GM21526 (cell line): ENCODE measurements at regions not wholly inside any gene's neighbourhood (a gene's known extent, or its start where the extent isn't known, plus 50 kb on each side); places are given as distances from the start of the nearest gene placed in this dataset.
"Not testable (repeated sequence)": the region's sequence is repeated elsewhere in the genome, so short reads cannot be mapped to it uniquely, and the experiment has no call there.

Experiments
- ATAC-seq: cut with Tn5 transposase; IDR thresholded peaks from one replicate; pipeline ENCODE4 v1.9.1; 2021; ENCODE audit warnings: moderate library complexity; ENCODE audit not compliant: unreplicated experiment, low FRiP score

DNA sequence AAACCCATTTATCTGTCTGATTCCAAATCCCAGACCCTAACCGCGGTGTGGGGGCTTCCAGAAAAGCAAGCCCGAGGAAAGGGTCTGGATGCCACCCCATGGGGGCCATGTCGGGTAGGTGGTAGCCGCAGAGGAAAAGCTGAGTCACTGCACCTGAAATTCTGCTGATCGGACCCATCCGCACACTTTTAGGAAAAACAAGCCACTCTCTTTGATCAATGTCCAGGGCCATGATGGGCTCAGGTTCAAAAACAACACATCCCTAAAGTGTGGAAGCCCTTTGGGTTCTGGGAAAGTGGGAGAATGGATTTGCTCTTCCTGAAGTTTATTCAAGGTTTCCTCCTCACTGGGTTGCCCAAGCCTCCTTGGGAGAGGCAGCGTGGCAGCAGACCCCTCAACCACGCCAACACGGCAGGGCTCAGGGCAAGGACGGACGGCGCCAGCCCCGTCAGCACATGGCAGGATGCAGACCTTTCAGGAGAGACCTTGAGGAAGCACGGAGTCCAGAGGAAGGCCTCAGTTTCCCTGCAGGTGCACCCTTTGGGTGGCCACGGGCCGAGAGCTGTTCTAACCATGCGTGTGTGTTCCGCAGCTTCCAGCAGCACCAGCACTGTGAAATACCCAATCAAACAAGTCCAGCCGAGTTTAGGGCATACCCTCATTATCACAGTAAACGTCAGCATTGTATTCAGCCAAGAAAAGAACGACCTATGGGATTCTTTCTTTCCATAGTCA is 367.0 kb downstream of the FOXL1 start:
- ATAC-seq = no peak

DNA sequence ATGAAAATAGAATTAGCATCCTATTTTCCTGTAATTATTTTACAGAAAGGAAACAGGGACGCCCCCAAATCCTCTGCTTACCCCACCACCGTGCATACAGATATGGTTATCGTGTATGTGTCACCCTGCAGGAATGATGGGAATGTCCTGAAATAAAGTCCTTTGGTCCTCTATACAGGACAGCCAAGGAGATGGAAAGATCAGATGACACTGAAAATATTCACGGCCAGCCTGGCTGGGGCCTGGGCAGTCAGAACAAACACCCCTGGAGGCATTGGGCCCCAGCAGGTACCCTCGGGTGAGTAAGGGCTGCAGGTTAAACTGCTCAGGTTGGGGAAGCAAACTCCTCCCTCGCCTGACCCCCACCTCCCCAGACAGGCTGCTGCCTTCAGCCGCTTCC is 368.0 kb downstream of the FOXL1 start:
- ATAC-seq = no peak

DNA sequence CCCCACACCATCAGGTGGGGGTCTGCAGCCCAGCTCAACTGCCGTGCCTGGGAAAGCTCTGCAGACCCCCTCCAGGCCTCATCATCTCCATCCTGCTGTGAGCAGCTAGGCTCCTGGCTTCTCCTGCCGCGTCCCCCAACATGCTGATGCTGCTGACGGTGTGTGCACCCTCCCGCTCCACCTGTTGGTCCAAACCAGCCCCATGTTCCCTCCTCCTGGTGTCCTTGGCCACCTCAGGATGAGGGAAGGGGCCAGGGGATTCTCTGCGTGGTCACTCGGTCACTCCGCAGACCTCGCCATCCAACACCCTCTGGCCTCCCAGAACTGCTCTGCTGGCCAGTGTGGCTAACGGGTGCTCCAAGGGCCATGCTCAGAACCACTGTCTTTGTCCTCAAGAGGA is 368.6 kb downstream of the FOXL1 start:
- no peak for ATAC-seq

DNA sequence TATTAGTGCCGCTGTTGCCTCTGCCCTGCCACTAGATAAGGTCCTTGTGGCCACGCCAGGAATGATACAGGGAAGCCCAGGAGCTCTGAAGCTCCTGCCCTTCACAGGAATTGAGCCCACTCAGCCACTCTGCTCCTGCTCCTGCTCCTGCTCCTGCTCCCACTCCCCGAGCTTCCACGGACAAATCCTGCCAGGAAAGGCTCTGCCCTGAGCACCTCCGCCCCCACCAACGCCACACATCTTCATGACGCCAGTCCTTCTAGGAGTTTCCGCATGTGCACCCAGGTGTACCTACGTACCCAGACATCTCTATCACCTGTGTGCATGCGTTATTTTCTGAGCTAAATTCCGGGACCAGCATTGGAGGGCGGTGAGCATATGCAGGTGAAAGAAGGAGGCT is 369.1 kb downstream of the C16orf95 start:
- ATAC-seq = no peak

DNA sequence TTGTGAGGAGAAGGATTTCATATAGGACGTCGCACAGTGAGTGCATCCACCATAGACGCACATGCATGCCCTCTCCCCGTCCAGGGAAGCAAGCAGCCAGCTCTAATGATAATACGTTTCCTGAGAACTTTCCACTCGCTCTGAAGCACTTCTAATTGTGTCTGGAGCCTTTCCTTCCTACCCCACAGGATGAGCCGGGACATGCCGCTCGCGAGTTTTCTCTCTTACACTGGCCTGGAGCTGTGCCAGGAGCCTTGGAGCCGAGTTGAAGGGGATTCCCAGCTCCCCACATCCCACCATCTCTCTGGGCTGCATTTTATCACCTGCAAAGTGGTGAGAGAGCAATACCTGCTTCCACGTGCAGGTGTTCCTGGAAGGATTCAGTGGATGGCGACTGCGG is 368.1 kb downstream of the C16orf95 start:
- no peak for ATAC-seq

DNA sequence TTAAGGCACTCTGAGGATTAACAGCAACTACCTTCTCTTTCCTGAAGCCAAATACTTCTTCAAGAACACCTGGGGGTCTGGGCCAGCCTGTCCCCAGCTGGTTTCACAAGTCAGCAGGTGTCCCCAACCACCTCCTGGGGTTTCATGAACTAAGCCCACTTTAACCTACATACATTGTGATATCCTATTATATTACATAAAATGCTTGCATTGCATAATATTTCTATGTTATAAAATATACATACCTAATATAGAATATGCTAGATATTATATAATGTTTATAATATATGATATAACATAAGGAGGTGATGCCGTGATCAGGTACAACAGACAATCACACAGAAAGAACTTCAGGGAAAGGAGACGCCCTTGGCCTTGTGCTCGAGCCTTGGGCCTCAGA is 367.6 kb downstream of the C16orf95 start:
- ATAC-seq = no peak

DNA sequence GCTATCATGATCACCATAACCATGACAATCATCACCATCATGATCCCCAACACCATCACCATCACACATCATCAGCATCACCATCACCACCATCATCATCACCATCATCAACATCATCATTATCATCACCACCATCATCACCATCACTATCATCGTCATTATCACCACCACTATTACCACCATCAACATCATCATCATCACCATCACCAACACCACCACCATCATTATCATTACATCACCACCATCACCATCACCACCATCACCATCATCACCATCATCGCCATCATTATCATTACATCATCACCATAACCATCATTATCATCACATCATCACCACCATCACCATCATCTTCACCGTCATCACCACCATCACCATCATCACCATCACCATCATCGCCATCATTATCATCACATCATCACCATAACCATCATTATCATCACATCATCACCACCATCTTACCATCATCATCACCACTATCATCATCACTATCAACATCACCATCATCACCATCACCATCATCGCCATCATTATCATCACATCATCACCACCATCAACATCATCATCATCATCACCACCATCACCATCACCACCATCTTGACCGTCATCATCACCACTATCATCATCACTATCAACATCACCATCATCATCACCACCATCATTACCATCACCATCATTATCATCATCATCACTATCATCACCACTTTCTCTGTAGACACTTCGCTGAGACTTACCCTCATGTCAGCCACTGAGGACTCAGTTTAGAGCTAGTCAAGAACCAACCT is 366.0 kb downstream of the C16orf95 start:
- no peak for ATAC-seq

DNA sequence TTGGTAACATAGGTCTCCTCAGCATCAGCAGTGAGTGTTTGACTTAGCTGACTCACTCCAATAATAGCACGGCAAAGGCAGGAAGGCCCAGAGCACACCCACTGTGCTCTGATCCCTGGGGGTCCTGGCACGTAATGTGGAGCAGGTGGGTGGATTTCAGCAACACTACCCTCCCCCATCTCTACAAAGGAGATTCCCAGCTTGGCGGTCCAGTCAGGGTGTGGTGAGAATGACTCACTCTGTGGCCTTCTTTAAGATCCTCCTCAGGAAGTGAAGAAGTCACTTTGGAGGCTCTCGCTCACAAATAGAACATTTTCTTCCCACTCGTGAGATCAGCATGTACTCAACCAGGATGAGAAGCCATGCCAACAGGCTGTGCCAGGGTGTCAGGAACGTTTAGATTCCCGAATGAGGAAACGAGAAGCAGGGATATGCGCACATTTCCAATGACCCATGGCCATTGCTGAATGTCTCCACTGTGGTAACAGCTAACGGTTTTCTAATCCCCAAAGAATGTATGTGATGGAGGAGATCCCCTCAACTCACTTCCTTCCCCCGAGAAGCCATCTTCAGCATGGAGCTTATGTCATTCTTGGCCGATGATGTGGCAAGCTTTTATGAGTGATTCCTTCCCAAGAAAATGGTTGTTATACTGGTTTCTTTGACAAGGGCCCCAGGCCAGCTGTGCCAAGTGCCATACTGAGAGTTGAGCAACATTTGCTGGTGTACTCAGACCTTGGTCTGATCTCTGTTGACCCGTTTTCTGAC is 365.2 kb downstream of the C16orf95 start:
- no peak for ATAC-seq

DNA sequence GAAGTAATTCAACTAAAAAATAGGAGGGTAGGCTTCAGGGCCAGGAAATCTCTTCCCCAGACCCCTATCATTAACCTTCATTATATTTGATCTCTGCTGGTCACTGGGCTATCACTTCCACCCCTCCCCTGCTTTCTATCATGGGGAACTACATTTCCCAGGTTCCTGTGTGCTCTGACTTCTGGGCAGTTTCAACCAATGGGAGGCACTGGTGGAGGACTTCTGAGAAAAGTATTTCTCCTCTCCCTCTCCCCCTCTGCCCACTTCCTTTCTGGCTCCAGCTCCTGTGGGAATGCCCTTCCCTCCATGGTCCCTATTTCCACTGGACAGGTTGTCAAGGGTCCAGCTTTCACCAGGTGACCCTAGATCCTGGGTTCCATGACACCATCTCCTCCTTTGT is 364.4 kb downstream of the C16orf95 start:
- ATAC-seq = no peak

DNA sequence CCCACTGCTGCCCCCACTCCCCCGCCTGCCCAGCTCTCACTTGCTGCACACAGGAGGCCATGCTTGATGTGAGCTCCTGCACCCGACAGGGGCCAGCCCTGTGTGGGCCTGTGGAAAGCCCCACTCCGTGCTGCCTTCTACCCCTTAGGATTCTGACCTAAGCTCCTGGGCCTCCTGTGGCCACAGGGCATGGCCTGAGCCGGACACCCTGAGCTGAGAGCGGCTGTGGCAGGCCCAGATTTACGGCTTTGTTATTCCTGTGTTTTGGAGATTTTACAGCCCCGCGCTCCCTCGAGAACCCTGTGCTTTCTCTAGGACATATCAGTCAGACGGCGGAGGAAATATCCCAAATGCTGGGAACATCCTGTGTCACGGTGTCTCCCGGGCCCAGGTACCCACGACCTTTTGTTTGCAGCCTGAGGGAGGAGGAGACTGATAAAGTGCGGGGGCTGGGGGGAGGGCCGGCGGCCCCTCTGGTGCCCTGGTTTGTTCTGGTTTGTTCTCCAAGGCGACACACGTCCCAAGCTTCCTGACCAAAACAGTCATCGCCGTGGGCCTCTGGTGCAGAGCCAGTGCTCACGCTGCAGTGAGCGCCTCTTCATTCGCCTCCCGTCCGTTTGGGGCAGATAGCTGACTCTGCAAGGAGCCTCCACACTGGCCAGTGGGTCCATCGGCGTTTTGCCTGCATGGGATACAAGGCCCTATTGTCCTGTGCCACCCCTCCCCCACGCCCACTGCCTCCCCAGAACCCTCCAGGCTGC is 363.4 kb downstream of the C16orf95 start:
- no peak for ATAC-seq

DNA sequence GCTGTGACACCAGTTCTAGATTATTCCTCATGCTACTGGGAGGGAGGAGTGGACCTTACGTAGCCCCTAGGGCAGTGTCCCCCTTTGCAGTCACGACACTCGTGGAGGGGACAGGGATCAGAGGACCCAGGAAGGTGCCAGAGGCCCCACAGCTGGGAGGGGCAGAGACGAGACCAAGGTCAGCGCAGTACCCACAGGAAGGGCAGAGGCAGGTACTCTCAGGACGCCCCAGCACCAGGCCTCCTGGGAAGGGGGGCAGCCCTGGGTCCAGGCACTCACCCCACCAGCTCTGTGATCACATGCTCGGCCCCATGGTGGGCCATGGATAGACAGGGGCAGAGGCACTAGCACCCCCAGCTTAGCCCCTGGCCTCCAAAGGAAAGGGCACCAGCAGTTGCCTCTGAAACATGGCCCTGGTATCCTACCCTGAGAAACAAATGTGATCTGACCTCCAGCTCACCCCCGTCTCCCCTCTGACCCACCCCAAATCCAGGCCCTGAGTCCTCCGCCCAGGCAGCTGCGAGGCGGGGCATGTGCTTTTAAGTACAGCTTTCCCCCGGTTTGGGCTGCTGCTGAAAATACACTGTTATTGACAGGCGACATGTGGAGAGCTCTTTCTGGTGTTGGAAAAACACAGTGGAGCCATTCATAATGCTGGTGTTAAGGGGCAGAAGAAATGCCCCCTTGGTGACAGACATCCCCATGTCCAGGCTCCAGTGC is 361.9 kb downstream of the C16orf95 start:
- no peak for ATAC-seq

DNA sequence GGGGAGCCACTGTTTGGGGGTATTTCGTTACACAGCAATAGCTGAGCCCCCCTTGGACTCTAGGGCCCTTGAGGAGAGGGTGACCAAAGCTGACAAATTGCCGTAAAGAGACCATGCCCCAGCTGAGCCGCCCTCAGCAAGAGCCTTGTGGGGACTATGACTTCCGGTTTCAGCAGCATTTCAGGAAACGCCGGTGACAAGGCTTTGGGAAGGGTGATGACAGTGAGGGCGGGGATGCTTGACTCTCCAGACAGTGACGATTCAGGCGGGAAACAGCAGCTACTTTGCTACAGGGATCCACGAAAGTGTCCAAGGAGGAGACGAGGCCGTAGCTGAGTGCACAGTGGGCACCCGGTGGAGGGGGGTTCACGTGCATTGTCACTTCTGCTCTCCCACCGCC is 360.8 kb downstream of the C16orf95 start:
- no peak for ATAC-seq

DNA sequence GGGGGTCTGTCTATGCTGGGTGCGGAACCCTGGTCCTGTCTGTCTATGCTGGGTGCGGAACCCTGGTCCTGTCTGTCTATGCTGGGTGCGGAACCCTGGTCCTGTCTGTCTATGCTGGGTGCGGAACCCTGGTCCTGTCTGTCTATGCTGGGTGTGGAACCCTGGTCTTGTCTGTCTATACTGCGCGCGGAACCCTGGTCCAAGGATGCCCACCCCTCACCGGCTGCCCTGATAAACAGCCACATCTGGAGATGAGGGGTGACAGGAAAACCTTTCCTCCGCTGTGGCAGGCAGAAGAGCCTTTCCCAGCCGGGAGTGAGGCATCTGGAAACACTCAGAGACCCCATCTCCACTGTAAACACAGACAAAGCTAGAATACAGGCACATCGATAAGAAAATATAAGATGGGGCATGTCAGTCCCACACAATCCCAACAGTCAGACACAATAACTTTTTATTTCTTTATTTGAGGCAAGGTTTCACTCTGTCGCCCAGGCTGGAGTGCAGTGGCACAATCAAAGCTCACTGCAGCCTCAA is 359.5 kb downstream of the C16orf95 start:
- not testable (repeated sequence) for ATAC-seq

DNA sequence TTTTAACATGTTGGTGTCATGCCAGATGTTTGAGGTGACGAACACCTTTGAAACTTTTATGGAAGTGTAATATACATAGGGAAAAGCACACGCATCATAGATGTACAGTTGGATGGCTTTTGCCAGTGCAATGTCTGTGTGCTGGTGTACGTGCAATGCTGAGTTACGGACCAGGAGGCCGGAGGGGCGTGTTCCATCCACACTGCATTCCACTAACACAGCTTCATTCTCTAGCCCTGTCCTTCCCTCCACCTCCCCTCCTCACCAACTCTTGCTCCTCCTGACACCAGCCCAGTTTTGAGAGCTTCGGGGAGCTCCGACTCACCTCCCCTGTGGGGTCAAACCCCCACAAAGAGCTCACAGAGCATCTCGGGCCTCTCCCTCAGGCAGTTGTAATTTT is 358.8 kb downstream of the C16orf95 start:
- ATAC-seq = no peak

DNA sequence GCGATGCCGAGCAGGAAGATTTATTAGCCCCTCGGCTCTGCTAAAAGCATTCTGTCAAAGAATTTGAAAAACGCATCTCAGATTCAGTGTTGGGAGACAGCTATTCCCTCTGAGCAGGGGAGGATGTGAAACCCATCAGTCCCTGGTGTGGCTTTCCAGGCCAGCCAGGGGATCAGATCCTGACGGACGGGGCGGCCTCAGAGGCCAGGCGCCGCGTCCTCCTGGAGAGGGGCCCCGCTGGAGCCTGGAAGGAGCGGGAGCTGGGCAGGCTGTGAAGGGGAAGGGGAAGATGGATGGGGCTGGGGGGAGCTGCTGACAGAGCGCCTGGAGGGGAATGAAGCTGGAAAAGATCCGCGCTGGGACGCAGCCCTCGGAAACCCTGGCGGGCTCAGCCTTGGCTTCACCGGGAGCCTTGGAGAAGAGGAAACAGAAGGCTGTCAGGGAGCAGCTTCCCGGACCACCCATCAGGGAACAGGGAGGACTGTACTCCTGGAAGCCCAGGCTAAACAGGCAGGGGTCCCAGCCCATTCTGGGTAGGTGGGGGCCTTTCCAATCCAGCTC is 358.0 kb downstream of the C16orf95 start:
- ATAC-seq = no peak

DNA sequence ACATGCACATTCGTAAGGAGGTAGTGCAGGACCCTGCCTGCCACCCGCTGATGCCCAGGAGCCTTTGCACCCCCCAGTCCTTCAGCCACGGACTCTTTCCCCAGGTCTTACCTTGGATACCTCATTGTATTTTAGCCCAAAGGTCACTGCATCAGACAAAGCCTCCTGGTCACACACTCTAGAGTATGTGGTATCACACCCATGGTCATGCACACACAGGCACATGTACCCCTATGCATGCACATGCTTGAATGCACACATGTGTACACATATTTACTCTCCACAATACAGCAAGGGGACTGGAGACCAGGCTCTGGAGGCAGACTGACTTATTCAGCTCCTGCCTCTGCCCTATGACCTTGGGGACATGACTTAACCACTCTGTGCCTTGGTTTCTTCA is 357.5 kb downstream of the C16orf95 start:
- ATAC-seq = no peak

DNA sequence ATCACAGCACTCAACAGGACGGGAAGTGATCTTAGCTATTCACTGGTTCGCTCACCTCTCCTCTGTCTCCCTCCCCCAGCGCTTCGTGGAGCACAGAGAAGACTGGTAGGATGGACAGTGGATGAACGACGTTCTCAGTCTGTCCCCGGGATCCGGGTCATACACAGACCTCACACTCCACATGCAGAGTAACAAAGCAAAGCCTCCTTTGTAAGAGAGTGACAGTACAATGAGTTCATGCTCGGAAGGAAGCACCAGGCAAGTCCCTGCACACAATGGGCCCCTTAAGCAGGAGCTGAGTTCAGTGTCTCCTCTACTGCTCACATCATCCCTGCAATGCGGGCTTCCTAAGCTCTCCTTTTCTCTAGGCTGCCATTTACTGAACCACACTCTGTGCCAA is 356.9 kb downstream of the C16orf95 start:
- ATAC-seq = no peak

DNA sequence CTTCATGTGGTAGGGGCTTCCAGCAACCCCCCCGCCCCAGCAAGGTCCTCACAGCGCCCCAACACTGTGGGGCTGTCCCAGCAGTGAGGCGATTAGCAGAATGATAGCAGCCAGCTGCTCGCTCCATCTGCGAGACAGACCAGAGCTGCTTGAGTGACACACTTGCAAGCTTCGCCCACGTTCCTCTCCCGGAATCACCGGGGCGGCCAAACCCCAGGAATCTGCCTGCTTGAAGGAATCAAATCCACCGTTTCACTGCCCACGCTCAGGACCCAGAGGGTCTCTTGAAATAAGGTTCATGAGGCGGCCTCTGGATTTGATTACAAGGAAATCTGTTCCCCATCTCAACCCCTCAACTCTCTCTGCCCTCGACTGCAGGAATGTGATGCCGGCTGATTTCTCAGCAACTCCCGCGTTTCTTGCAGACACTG is 356.0 kb downstream of the C16orf95 start:
- ATAC-seq = no peak

DNA sequence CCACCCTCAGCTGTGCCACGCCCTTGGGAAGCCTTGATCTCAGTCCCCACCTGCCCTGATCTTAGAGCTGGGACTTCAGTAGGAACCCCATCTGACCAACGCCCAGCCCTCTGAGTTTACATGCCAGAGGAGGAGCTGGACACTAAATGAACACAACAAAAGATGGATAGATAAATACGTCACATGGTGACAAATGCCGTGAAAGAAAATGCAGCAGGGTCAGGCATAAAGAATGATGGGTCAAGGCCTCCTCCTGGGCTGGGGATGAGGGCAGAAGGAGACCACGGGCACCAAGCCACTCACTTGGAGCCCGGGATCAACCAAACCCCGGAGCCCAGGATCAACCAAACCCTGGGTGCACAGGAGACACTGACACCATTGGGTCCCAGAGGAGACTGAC is 354.9 kb downstream of the C16orf95 start:
- ATAC-seq = no peak
